NCI-H524 (cell line): ENCODE measurements at regions not wholly inside any gene's neighbourhood (a gene's known extent, or its start where the extent isn't known, plus 50 kb on each side); places are given as distances from the start of the nearest gene placed in this dataset.
"Not testable (repeated sequence)": the region's sequence is repeated elsewhere in the genome, so short reads cannot be mapped to it uniquely, and the experiment has no call there.

Experiments
- DNase-seq, 2 experiments: peaks; one replicate each; lab custom pipeline; 2025; lab: John Stamatoyannopoulos, UW

- not testable (repeated sequence) for DNase-seq
Observed at GRCh38 chr1:120664376-120665249, 59.1 kb upstream of the NBPF26 start.

- DNase-seq = not testable (repeated sequence)
Observed at GRCh38 chr1:120665250-120665577, 58.5 kb upstream of the NBPF26 start.

- not testable (repeated sequence) for DNase-seq
Observed at GRCh38 chr1:120668187-120668586, 55.6 kb upstream of the NBPF26 start.
